ENCODE measurements at regions not wholly inside any gene's neighbourhood (a gene's known extent, or its start where the extent isn't known, plus 50 kb on each side); places are given as distances from the start of the nearest gene placed in this dataset.

DNA sequence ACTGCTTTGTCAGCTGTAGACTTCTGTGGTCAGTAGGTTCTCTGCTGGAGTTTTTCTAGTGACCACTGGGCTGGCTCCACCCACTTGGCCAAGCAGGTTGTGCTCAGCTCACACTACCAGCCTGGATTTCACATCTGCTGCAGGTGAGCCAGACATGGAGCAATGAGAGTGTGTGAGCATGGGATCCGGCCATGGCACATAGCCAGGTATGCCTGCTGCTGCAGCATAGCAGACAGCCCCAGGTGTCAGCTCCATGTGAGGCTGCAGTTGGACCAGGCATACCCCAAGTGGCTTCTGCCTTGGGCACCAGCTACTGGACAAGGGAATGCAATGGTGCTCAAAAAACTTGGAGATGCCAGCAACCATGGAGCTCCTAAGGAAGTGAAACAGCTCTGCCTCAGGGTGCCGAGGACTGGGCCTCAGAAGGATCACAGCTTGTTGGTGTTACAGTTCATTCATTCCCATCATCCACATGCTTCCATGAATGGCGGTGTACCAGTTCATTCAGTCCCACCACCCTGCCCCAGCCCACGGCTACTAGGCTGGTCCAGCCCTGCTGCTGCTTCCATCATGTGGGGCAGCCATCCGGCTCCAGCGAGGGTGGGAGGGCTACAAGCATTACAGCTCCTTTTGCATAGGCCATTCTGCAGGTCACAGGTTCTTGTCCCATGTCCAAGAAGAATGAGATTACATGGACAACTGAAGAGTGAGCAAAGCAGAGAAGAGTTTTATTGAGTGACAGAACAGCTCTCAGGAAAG is 389.1 kb upstream of the PCDH7 start:
- Histone ChIP-seq H3K27ac (ENCODE audit: low read length) (no peak overlapping the region), H3K9me3 (ENCODE audit: low read length) (no peaks in the 10 kb centered on the region), H3K36me3 (ENCODE audit: insufficient read depth, low read length) (no peaks in the 10 kb centered on the region), H3K4me2 (ENCODE audit: low read length) (no peak overlapping the region), H4K20me1 (ENCODE audit: insufficient read depth) (no peaks in the 10 kb centered on the region), H3F3A (ENCODE audit: insufficient read depth, low read length, poor library complexity, severe bottlenecking) (no peaks in the 10 kb centered on the region), H3K9ac (ENCODE audit: low read length) (no peak overlapping the region), H3K79me2 (replicated peaks; ENCODE audit: insufficient read depth, low read length) (no peaks in the 10 kb centered on the region), H3K27me3 (ENCODE audit: insufficient read depth, low read depth, low read length) (no peaks in the 10 kb centered on the region), H3K9me2 (ENCODE audit: insufficient read depth, low read length) (no peaks in the 10 kb centered on the region), H3K4me3 (ENCODE audit: low read length) (no peak overlapping the region), H2AFZ (ENCODE audit: low read depth, low read length) (no peak overlapping the region)
- TF ChIP-seq TAF1 (IDR thresholded peaks at IDR 0.05; ENCODE audit: low read depth) (no peak), EP300 (conservative IDR thresholded peaks at IDR 0.05; ENCODE audit: poor library complexity, severe bottlenecking) (no peak), EZH2 (IDR thresholded peaks at IDR 0.05; ENCODE audit: borderline replicate concordance, insufficient read depth, low read length, poor library complexity, severe bottlenecking) (no peak), SMC3 (conservative IDR thresholded peaks at IDR 0.05; ENCODE audit: poor library complexity) (no peak), MXI1 (conservative IDR thresholded peaks at IDR 0.05; ENCODE audit: poor library complexity, severe bottlenecking) (no peak), POLR2AphosphoS5 (IDR thresholded peaks at IDR 0.05) (no peak), CTCF (IDR thresholded peaks at IDR 0.05; ENCODE audit: poor library complexity, severe bottlenecking) (no peak)

- no peaks in the 10 kb centered on the region for H4K20me1 ChIP-seq (ENCODE audit: insufficient read depth)
- H3K4me3 ChIP-seq (ENCODE audit: low read length): no peak overlapping the region
- no peak overlapping the region for H2AFZ ChIP-seq (ENCODE audit: low read depth, low read length)
- H3K27ac ChIP-seq (ENCODE audit: low read length): no peak overlapping the region
- no peaks in the 10 kb centered on the region for H3K9me3 ChIP-seq (ENCODE audit: low read length)
- H3K27me3 ChIP-seq (ENCODE audit: insufficient read depth, low read depth, low read length): no peaks in the 10 kb centered on the region
- no peaks in the 10 kb centered on the region for H3K79me2 ChIP-seq (replicated peaks; ENCODE audit: insufficient read depth, low read length)
- no peak overlapping the region for H3K9ac ChIP-seq (ENCODE audit: low read length)
- H3F3A ChIP-seq (ENCODE audit: insufficient read depth, low read length, poor library complexity, severe bottlenecking): no peaks in the 10 kb centered on the region
- no peak for TF ChIP-seq CTCF (IDR thresholded peaks at IDR 0.05; ENCODE audit: poor library complexity, severe bottlenecking)
- TF ChIP-seq MXI1 (conservative IDR thresholded peaks at IDR 0.05; ENCODE audit: poor library complexity, severe bottlenecking): no peak
- TF ChIP-seq POLR2AphosphoS5 (IDR thresholded peaks at IDR 0.05): no peak
- no peak for TF ChIP-seq SMC3 (conservative IDR thresholded peaks at IDR 0.05; ENCODE audit: poor library complexity)
- TF ChIP-seq RAD21 (conservative IDR thresholded peaks at IDR 0.05): no peak
- no peak for TF ChIP-seq EP300 (conservative IDR thresholded peaks at IDR 0.05; ENCODE audit: poor library complexity, severe bottlenecking)
- no peak for TF ChIP-seq EZH2 (IDR thresholded peaks at IDR 0.05; ENCODE audit: borderline replicate concordance, insufficient read depth, low read length, poor library complexity, severe bottlenecking)
- TF ChIP-seq, protein P1, sequence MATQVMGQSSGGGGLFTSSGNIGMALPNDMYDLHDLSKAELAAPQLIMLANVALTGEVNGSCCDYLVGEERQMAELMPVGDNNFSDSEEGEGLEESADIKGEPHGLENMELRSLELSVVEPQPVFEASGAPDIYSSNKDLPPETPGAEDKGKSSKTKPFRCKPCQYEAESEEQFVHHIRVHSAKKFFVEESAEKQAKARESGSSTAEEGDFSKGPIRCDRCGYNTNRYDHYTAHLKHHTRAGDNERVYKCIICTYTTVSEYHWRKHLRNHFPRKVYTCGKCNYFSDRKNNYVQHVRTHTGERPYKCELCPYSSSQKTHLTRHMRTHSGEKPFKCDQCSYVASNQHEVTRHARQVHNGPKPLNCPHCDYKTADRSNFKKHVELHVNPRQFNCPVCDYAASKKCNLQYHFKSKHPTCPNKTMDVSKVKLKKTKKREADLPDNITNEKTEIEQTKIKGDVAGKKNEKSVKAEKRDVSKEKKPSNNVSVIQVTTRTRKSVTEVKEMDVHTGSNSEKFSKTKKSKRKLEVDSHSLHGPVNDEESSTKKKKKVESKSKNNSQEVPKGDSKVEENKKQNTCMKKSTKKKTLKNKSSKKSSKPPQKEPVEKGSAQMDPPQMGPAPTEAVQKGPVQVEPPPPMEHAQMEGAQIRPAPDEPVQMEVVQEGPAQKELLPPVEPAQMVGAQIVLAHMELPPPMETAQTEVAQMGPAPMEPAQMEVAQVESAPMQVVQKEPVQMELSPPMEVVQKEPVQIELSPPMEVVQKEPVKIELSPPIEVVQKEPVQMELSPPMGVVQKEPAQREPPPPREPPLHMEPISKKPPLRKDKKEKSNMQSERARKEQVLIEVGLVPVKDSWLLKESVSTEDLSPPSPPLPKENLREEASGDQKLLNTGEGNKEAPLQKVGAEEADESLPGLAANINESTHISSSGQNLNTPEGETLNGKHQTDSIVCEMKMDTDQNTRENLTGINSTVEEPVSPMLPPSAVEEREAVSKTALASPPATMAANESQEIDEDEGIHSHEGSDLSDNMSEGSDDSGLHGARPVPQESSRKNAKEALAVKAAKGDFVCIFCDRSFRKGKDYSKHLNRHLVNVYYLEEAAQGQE (IDR thresholded peaks at IDR 0.05; ENCODE audit: borderline replicate concordance): no peak
- no peak for TF ChIP-seq TAF1 (IDR thresholded peaks at IDR 0.05; ENCODE audit: low read depth)
- H3K36me3 ChIP-seq (ENCODE audit: insufficient read depth, low read length): no peaks in the 10 kb centered on the region
- no peaks in the 10 kb centered on the region for H3K9me2 ChIP-seq (ENCODE audit: insufficient read depth, low read length)
- no peak overlapping the region for H3K4me2 ChIP-seq (ENCODE audit: low read length)
Observed at GRCh38 chr4:30341731-30342130, 378.4 kb upstream of the PCDH7 start.

Measured in neural cell (in vitro differentiated cells).